Stimulated activated CD4-positive, alpha-beta T cell treated with anti-CD3 and anti-CD28 coated beads, Interleukin-4, amount 100 ng/mL, for 1 hour (primary cell): ENCODE measurements at regions not wholly inside any gene's neighbourhood (a gene's known extent, or its start where the extent isn't known, plus 50 kb on each side); places are given as distances from the start of the nearest gene placed in this dataset.
"Not testable (repeated sequence)": the region's sequence is repeated elsewhere in the genome, so short reads cannot be mapped to it uniquely, and the experiment has no call there.

Experiments
- DNase-seq: peaks from one replicate; pipeline ENCODE4 v3.0.0-alpha.2; 2020

- DNase-seq = not testable (repeated sequence)
Measured at GRCh38 chr1:120557605-120558302, 142.9 kb downstream of the NBPF8 start.

- DNase-seq = peak; percentile 44
Measured at GRCh38 chr1:120558303-120559060, 143.6 kb downstream of the NBPF8 start.

DNA sequence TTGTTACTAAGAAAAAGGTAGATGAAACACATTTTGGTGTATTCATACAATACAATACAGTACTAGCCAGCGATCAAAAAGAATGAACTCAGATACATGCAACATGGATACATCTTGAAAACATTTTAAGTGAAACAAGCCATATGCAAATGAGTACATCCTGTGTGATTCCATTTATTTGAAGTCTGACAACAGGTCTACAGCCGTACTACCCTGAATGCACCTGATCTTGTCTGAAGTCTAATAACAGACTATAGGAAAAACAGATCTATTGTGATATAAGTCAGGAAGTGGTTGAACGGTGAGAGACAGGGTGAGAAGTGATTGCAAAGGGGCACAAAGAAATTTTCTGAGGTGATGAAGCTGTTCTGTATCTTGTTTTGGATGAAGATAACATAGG lies 146.9 kb downstream of the NBPF8 start:
- not testable (repeated sequence) for DNase-seq

DNA sequence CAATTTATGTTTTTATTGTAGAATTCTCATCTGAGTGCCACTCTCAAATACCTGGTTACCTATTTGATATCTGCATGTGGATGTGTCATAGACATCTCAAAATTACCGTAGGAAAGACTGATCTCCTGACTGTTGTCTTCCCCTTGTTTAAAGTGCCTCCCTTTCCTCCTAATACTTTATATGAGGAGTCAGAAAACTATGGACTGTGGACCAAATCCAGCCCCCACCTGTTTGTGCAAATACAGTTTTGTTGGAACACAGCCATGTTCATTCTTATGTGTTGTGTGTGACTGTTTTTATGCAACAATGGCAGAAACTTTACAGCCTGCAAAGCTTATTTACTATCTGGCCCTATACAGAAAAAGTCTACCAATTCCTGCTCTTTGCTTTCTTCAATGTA lies 150.6 kb downstream of the NBPF8 start:
- not testable (repeated sequence) for DNase-seq

- DNase-seq = not testable (repeated sequence)
Measured at GRCh38 chr1:120567620-120568019, 152.8 kb downstream of the NBPF8 start.

- DNase-seq = not testable (repeated sequence)
Measured at GRCh38 chr1:120575201-120575600, 148.5 kb upstream of the NBPF26 start.

- DNase-seq = not testable (repeated sequence)
Measured at GRCh38 chr1:120582135-120582534, 141.6 kb upstream of the NBPF26 start.

GRCh38 chr1:120586053-120586452 lies 137.7 kb upstream of the NBPF26 start:
- DNase-seq = not testable (repeated sequence)

- not testable (repeated sequence) for DNase-seq
Measured at GRCh38 chr1:120588811-120589210, 134.9 kb upstream of the NBPF26 start.

DNA sequence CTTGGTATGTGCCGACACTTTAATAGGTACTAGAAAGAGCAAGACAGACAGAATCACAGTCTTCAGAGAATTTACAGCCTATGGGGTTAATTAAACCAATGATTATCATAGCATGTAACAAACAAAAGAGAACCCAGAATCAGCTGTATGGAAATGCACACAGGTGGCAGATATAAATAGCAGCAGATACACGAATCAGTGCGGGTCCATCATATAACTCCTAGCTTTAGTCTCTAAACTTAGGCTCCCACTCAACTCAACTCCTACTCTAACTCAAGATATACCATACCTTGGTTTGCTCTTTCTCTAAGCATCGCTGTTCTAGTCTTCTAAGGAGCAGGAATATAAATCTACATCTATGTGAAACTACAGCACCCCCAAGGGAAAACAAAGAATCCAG lies 132.0 kb upstream of the NBPF26 start:
- not testable (repeated sequence) for DNase-seq

GRCh38 chr1:120592943-120593342 lies 130.8 kb upstream of the NBPF26 start:
- DNase-seq = not testable (repeated sequence)

DNA sequence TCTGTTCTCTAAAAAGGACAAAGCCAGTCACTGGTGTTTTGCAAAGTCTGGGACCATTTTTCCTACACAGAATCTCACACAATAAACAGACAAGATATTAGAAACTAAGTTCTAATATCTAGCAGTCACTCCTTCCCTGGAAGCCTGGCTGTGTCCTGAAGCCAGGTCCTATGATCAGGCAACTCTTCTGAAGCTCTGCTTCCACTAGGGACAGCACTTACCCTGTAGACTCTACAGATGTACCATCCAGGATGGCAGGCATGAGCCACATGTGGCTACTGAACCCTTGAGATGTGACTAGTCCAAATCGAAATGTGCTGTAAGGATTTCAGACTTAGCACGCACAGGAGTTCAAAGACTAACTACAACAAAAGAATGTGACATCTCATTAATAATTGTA lies 130.1 kb upstream of the NBPF26 start:
- not testable (repeated sequence) for DNase-seq

DNA sequence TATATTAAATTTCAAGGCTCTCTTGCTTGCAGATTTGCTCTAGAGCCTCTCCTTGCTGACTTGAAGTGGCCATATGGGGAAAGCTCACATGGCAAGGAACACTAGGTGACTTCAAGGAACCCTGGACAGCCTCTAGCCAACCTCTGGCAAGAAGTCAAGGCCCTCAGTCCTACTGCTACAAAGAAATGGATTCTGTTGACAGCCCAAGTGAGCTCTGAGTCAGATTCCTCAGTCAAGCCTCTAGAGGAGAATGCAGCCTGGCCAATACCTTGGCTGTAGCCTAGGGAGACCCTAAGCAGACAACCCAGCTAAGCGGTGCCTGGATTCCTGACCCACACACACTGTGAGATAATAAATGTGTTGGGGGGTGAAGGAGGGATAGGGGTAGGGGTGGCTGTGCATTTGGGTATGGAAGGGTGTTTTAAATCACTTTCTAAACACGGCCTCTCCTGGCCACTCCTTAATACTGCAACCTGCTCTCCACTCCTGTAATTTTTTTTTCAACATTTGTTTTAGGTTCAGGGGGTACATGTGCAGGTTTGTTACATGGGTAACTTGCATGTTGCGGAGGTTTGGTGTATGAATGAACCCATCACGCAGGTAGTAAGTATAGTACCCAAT lies 125.3 kb upstream of the NBPF26 start:
- DNase-seq = not testable (repeated sequence)

- not testable (repeated sequence) for DNase-seq
Measured at GRCh38 chr1:120599511-120599910, 124.2 kb upstream of the NBPF26 start.

DNA sequence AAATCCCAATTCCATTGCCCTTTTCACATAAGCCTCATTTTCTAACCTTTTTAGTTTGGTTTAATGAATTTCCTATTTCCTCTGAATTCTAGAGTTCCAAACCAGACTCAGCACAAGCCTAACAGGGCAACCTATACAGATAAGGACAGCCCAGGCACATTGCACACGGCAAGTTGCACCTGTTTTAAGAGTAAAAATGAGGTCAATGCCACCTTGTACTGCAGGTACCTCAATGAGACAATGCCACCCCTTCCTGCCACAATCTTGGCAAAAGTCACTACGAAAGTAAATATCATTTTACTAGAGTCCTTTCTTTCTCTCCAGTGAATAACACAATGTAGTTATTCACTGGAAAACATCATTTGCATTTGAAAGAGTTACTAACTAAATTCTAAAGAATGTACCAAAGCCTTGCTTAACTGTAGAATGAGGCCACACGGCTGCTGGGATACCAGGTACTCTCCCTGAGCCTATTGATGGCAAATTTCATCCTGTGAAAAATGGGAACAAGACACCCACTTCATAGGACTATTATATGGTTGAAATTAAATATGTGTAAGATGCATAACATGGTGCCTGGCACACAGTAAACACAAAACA lies 123.2 kb upstream of the NBPF26 start:
- DNase-seq = not testable (repeated sequence)

DNA sequence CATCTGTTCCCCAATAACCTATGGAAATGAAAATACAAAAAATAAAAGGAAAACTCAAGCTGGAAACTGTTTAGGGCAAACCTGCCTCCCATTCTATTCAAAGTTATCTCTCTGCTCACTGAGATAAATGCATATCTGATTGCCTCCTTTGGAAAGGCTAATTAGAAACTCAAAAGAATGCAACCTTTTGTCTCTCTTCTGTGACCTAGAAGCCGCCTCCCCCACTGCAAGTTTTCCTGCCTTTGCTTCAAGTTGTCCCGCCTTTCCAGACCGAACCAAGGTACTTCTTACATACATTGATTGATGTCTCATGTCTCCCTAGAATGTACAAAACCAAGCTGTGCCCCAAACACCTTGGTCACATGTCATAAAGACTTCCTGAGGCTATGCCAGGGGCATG lies 115.9 kb upstream of the NBPF26 start:
- DNase-seq = not testable (repeated sequence)

- DNase-seq = not testable (repeated sequence)
Measured at GRCh38 chr1:120608314-120609014, 115.3 kb upstream of the NBPF26 start.

DNA sequence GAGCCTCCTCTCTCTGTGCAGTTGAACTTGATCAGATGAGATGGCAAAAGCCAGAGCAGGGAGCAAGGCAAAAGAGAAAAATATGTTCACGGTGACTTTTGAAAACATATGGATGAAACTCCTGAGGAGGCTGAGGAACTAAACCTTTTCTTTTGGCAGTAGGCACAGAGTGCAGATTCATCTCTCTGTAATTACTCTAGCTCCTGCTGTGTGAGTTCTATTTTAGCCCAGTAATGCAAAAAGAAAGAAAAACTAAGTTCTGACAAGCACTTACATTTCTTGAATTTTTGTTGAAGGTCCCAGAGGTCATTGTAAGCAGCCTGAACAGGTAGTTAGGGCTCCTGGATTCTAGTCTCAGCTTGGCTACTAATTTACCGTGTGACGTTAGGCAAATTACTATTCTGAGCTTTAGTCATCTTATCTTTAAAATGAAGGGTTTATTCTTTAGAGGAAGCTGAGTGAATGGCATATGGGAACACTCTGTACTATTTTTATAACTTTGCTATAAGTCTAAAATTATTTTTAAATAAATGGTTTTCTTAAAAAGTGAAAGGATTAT lies 114.7 kb upstream of the NBPF26 start:
- DNase-seq = not testable (repeated sequence)

DNA sequence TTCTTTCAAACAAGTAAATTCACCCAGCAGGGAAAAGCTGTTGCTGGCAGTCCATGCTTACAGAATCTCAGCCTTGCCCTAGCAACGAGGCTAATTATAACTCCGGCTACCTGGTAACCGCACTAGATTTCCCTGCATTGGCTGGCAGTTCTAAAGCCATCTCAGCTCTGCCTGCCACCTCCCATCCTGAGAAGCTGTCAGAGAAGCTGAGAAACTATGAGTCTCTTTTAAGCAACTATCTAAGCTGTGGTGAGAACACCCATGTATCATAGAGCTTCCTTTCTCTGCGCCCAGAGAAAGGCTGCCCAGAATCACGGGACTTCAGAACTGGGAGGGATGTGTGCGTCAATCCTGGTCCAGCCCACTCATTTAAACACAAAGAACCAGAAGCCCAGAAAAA lies 113.9 kb upstream of the NBPF26 start:
- DNase-seq = not testable (repeated sequence)

- not testable (repeated sequence) for DNase-seq
Measured at GRCh38 chr1:120614931-120615639, 108.7 kb upstream of the NBPF26 start.

DNA sequence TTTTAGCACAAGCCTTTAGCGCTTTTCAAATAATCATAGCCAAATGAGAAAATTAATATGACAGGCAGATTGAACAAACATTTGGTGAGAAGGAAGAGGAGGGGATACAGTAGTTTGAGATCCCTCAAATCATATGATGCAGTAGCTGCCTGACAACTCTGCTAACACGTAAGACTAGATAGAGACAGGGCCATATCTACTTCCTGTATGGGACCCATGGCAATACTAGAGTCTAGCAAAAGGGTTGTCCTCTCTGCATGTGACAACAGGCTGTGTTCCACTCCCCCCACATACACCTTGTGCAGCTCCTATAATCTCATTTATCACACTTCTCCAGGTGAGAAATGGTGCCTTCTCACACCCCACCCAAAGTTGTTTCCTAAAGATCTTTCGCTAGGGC lies 106.3 kb upstream of the NBPF26 start:
- DNase-seq = not testable (repeated sequence)
